GM10248 (cell line): ENCODE measurements at regions not wholly inside any gene's neighbourhood (a gene's known extent, or its start where the extent isn't known, plus 50 kb on each side); places are given as distances from the start of the nearest gene placed in this dataset.
A peak's percentile ranks its signal among the peaks of the same experiment; 100 is the strongest.

Experiments used
- CTCF ChIA-PET: fragments of 300-600 bp; sonication (Branson Sonifier 250); formaldehyde crosslinking; extraction: SDS; loops from one replicate; lab custom pipeline; 2021; ENCODE audit warnings: antibody characterized with exemption; lab: Yijun Ruan, JAX
- POLR2A ChIA-PET: fragments of 350-650 bp; sonication (Branson Sonifier 250); formaldehyde crosslinking; extraction: SDS; loops from one replicate; lab custom pipeline; 2020; ENCODE audit warnings: antibody characterized with exemption; lab: Yijun Ruan, JAX
- DNase-seq: peaks from one replicate; pipeline ENCODE4 v3.0.0; 2012; ENCODE audit errors: extremely low spot score
- TF ChIP-seq, protein P1 (sequence below): IDR thresholded peaks from 2 replicates; pipeline ENCODE4 v1.5.1; 2012; ENCODE audit warnings: mild to moderate bottlenecking, low read depth; ENCODE audit errors: extremely low read depth, missing control alignments, control extremely low read depth

DNA sequence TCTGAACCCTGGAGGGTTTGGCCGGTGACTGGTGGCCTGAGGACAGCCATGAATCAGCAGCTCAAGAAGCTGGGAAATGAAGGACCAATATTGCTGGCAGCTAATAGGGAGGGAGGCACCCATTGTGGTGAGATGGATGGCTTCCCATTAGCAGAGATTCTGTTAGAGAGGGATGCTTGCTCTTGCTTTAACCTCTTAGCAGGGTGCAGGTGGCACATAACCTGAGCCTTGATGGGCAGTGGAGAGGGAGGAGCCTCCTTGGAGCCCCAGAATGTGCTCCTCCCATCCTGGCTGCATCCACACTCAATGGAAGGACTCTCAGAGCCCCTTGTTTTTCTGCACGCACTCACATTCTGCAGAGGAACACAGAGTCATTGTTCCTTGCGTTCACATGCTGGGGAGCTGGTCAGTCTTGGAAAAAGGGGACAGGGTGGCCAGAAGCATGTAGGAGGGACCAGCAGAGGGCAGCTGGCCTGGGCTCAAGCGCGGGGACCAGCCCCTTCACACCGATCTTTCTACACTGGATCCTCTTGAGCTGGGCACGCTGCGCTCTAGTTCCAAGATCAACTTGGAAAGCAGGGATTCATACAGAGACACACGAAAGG lies 161.8 kb downstream of the MED10 start:
- ChIA-PET CTCF (no interaction called here), POLR2A (no interaction called here)
- TF ChIP-seq, protein P1, sequence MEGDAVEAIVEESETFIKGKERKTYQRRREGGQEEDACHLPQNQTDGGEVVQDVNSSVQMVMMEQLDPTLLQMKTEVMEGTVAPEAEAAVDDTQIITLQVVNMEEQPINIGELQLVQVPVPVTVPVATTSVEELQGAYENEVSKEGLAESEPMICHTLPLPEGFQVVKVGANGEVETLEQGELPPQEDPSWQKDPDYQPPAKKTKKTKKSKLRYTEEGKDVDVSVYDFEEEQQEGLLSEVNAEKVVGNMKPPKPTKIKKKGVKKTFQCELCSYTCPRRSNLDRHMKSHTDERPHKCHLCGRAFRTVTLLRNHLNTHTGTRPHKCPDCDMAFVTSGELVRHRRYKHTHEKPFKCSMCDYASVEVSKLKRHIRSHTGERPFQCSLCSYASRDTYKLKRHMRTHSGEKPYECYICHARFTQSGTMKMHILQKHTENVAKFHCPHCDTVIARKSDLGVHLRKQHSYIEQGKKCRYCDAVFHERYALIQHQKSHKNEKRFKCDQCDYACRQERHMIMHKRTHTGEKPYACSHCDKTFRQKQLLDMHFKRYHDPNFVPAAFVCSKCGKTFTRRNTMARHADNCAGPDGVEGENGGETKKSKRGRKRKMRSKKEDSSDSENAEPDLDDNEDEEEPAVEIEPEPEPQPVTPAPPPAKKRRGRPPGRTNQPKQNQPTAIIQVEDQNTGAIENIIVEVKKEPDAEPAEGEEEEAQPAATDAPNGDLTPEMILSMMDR = no peak
- DNase-seq = no peak

DNA sequence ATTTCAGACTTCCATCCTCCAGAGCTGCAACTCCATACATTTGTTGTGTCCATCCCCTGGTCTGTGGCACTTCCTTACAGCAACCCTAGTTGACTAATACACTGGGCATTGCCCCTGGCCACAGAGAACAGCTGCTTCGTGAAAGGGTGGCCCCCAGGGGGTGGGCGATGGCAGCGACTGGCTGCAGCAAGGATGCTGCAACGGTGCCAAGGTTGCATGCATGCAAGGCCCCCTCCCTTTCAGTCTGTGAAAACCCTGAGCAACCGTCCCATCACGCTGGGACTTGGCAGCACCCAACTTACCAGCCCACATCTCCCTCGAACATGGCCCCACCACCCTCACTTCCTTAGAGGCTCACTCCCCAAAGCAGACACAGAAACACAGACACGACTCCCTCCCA lies 162.5 kb downstream of the MED10 start:
- no peak for DNase-seq
- CTCF ChIA-PET = no interaction called here
- POLR2A ChIA-PET = no interaction called here
- TF ChIP-seq, protein P1 = no peak

DNA sequence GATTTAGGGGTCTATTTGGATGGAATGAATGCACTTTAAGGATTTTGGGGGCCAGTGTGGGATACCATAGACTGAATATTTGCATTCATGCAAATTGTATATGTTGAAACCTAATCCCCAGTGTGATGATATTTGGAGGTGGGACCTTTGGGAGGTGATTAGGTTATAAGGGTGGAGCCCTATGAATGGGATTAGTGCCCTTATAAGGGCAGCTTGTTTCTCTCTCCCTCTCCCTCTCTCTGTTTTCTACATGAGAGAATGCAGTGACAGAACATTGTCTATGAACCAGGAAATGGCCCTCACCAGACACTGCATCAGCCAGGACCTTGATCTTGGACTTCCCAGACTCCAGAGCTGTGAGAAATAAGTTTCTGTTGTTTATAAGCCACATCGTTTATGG lies 166.1 kb downstream of the MED10 start:
- TF ChIP-seq, protein P1 = no peak
- ChIA-PET POLR2A (no interaction called here), CTCF (interaction anchor here (1.0 kb wide), 1 partner anchor 9 kb away, joined by 3 read pairs; no protein-coding TSS in a partner anchor)
- no peak for DNase-seq

DNA sequence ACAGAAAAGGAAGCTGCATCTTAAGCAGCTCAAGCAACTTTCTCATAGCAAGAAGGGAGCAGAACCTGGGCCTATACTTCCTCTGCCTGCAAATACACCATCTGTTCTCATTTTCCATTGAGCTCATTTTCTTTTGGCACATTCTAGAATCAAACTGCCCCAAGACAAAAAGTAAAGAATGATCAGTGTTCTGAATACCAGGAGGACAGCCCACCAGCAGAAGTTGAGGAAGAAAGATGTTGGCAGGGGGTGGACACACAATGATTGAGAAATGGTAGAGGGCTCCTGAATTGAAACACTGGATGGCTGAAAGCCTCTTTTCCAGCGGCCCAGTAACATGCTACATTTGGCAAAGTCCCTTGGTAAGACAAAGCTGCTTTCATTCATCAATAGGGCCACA lies 171.8 kb downstream of the MED10 start:
- DNase-seq = no peak
- ChIA-PET POLR2A (no interaction called here), CTCF (interaction anchor here (1.6 kb wide), 1 partner anchor 12 kb away, joined by 5 read pairs; no protein-coding TSS in a partner anchor)
- TF ChIP-seq, protein P1 = no peak

DNA sequence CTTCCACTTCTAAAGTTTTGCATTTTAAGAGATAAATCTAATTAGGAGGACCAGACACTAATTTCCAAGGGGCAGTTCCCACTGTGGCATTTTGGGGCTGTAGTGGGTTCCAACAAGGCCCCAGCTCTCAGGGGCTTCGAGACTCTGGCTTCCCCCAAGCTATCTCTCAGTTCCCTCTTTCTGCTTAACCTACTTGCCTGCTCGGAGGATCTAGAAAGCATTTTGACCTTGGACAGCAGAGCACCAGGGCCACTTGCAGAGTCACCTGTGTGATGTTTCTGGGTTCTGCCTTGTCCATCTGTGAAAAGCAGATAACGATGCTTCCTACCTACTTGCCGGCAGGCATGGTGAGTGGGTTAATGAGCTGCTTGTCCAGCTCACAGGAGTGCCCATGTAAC lies 175.4 kb downstream of the MED10 start:
- TF ChIP-seq, protein P1 = no peak
- peak; percentile 26 for DNase-seq
- POLR2A ChIA-PET = no interaction called here
- CTCF ChIA-PET = interaction anchor here (0.7 to 1.1 kb wide), 2 partner anchors 9 to 16 kb away, joined by 3 read pairs; no protein-coding TSS in a partner anchor

DNA sequence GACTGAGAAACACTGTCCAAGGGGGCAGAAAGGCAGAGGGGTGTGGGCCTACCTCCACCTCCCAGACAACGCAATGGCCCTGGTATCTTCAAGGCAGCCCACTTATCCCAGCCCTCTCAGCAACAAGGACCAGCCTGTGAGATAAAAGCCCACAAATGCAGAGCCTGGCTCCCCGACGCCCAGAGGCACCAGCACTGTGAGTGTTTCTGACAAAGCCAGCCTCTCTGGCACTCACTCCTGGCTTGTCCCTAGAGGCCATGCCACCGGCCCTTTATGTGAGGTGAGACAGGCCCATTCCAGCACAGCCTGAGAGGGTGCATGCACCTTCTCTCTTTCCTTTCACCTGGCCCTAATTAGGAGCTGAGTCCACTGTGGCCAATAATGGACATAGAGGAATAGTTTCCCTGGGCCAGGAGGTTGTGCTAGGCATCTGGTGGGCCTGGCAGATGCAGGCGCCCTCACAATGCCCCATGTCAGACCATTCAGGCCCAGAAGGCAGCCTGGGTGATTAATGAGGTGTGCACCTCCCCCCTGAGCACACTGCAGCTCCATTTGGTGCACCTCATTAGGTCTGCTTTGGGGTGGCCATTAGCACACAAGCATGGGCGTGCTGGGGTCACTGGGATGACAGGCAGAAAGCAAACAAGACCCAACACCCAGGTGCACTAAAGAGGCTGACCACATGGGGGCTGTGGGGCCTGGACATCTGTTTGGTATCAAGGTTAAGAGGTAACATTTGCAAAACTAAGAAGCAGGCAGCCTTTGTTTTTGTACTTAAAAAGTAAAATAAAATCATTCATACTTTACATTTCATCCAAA lies 176.0 kb downstream of the MED10 start:
- TF ChIP-seq, protein P1 = peak; percentile 7
- CTCF ChIA-PET = interaction anchor here (1.1 kb wide), 1 partner anchor 10 kb away, joined by 3 read pairs; no protein-coding TSS in a partner anchor
- peak; percentile 29 for DNase-seq
- POLR2A ChIA-PET = no interaction called here
